ENCODE measurements at regions not wholly inside any gene's neighbourhood (a gene's known extent, or its start where the extent isn't known, plus 50 kb on each side); places are given as distances from the start of the nearest gene placed in this dataset.

DNA sequence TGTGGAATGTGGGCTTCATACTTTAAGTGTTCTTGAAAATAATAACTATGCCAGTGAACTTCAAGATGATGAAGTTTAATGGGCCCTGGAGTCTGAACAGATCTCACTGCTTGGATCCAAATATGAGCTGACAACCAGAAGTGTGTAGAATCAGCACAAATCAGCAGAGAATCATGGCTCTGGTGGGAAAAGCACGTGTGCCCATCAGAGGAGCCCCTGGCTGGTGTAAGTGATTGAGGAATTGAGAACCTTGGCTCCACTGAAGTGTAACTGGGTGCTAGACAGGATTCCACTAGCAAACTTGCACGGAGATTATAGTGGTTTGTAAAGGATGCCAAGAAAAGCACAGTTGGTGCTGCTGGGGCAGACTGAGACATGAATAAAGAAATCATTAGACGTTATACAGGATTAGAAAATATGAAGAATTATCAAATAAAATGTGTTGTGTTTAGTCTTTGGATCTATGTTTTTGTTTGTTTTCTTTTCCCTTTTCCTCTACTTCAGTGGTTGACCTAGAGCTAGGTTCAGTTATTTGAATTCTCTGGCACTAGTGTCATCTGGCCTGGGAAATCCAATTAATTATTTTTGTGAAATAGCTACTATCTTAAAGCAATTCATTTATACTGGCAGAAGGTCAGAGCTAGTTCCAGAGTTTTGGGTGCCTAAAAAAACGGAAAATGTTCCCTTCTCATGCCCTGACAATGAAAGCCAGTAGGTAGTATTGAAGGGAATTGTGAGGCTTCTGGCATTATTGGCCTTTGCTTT lies 175.7 kb upstream of the MEOX2 start:
- TF ChIP-seq, protein P1, sequence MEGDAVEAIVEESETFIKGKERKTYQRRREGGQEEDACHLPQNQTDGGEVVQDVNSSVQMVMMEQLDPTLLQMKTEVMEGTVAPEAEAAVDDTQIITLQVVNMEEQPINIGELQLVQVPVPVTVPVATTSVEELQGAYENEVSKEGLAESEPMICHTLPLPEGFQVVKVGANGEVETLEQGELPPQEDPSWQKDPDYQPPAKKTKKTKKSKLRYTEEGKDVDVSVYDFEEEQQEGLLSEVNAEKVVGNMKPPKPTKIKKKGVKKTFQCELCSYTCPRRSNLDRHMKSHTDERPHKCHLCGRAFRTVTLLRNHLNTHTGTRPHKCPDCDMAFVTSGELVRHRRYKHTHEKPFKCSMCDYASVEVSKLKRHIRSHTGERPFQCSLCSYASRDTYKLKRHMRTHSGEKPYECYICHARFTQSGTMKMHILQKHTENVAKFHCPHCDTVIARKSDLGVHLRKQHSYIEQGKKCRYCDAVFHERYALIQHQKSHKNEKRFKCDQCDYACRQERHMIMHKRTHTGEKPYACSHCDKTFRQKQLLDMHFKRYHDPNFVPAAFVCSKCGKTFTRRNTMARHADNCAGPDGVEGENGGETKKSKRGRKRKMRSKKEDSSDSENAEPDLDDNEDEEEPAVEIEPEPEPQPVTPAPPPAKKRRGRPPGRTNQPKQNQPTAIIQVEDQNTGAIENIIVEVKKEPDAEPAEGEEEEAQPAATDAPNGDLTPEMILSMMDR (IDR thresholded peaks at IDR 0.05; ENCODE audit: insufficient read depth, low read depth, low read length): no peak
- TF ChIP-seq EZH2 (IDR thresholded peaks at IDR 0.05; ENCODE audit: insufficient read depth, low read length): no peak

All from astrocyte (in vitro differentiated cells and primary cell).